HG02852 (cell line): ENCODE measurements at regions not wholly inside any gene's neighbourhood (a gene's known extent, or its start where the extent isn't known, plus 50 kb on each side); places are given as distances from the start of the nearest gene placed in this dataset.

ENCODE experiments used
- ATAC-seq: cut with Tn5 transposase; IDR thresholded peaks from one replicate; pipeline ENCODE4 v1.9.1; 2021; ENCODE audit warnings: mild to moderate bottlenecking, moderate library complexity; ENCODE audit not compliant: unreplicated experiment

- no peak for ATAC-seq
Observed at GRCh38 chr13:84686458-84686857, 804.2 kb upstream of the SLITRK1 start.

GRCh38 chr13:84684804-84685203, 802.5 kb upstream of the SLITRK1 start:
- no peak for ATAC-seq

- ATAC-seq: no peak
Observed at GRCh38 chr13:84684048-84684662, 801.9 kb upstream of the SLITRK1 start.

GRCh38 chr13:84683448-84683847, 801.2 kb upstream of the SLITRK1 start:
- no peak for ATAC-seq

GRCh38 chr13:84677836-84678235, 795.6 kb upstream of the SLITRK1 start:
- ATAC-seq: no peak

- ATAC-seq: no peak
Observed at GRCh38 chr13:84672616-84673015, 790.3 kb upstream of the SLITRK1 start.

- no peak for ATAC-seq
Observed at GRCh38 chr13:84670245-84670644, 788.0 kb upstream of the SLITRK1 start.

GRCh38 chr13:84668637-84669036, 786.4 kb upstream of the SLITRK1 start:
- no peak for ATAC-seq

- no peak for ATAC-seq
Observed at GRCh38 chr13:84662491-84662890, 780.2 kb upstream of the SLITRK1 start.

GRCh38 chr13:84661718-84662117, 779.4 kb upstream of the SLITRK1 start:
- no peak for ATAC-seq

GRCh38 chr13:84659359-84659661, 777.0 kb upstream of the SLITRK1 start:
- ATAC-seq: no peak

- ATAC-seq: no peak
Observed at GRCh38 chr13:84658491-84659358, 776.5 kb upstream of the SLITRK1 start.

GRCh38 chr13:84655677-84656076, 773.4 kb upstream of the SLITRK1 start:
- no peak for ATAC-seq

- peak; percentile 43 for ATAC-seq
Observed at GRCh38 chr13:84654654-84655275, 772.5 kb upstream of the SLITRK1 start.

- no peak for ATAC-seq
Observed at GRCh38 chr13:84653915-84654534, 771.8 kb upstream of the SLITRK1 start.

GRCh38 chr13:84651705-84652104, 769.4 kb upstream of the SLITRK1 start:
- ATAC-seq: no peak

GRCh38 chr13:84651288-84651687, 769.0 kb upstream of the SLITRK1 start:
- ATAC-seq: no peak

- no peak for ATAC-seq
Observed at GRCh38 chr13:84649853-84650252, 767.6 kb upstream of the SLITRK1 start.

- no peak for ATAC-seq
Observed at GRCh38 chr13:84648069-84648640, 765.9 kb upstream of the SLITRK1 start.

GRCh38 chr13:84646957-84647356, 764.7 kb upstream of the SLITRK1 start:
- ATAC-seq: no peak
